ENCODE measurements at regions not wholly inside any gene's neighbourhood (a gene's known extent, or its start where the extent isn't known, plus 50 kb on each side); places are given as distances from the start of the nearest gene placed in this dataset.

- no peak for DNase-seq (ENCODE audit: low spot score)
These were observed 229.6 kb upstream of the CDH2 start for GRCh38 chr18:28406533-28406932.

- DNase-seq (ENCODE audit: low spot score) = no peak
These were observed 227.8 kb upstream of the CDH2 start for GRCh38 chr18:28404694-28405093.

- no peak for DNase-seq (ENCODE audit: low spot score)
These were observed 222.9 kb upstream of the CDH2 start for GRCh38 chr18:28399781-28400362.

GRCh38 chr18:28398471-28398870 is 221.5 kb upstream of the CDH2 start:
- no peak for DNase-seq (ENCODE audit: low spot score)

GRCh38 chr18:28390022-28390421 is 213.1 kb upstream of the CDH2 start:
- DNase-seq (ENCODE audit: low spot score) = no peak

GRCh38 chr18:28382215-28382879 is 205.4 kb upstream of the CDH2 start:
- DNase-seq (ENCODE audit: low spot score) = no peak

GRCh38 chr18:28372186-28372585 is 195.3 kb upstream of the CDH2 start:
- no peak for DNase-seq (ENCODE audit: low spot score)

GRCh38 chr18:28366676-28367075 is 189.7 kb upstream of the CDH2 start:
- DNase-seq (ENCODE audit: low spot score) = no peak

- no peak for DNase-seq (ENCODE audit: low spot score)
These were observed 188.5 kb upstream of the CDH2 start for GRCh38 chr18:28365411-28365831.

GRCh38 chr18:28363124-28363523 is 186.2 kb upstream of the CDH2 start:
- DNase-seq (ENCODE audit: low spot score) = no peak

- no peak for DNase-seq (ENCODE audit: low spot score)
These were observed 182.2 kb upstream of the CDH2 start for GRCh38 chr18:28359176-28359575.

GRCh38 chr18:28357766-28358401 is 181.0 kb upstream of the CDH2 start:
- no peak for DNase-seq (ENCODE audit: low spot score)

- DNase-seq (ENCODE audit: low spot score) = no peak
These were observed 173.9 kb upstream of the CDH2 start for GRCh38 chr18:28350821-28351220.

GRCh38 chr18:28342231-28342630 is 165.3 kb upstream of the CDH2 start:
- no peak for DNase-seq (ENCODE audit: low spot score)

- no peak for DNase-seq (ENCODE audit: low spot score)
These were observed 161.4 kb upstream of the CDH2 start for GRCh38 chr18:28338316-28338715.

GRCh38 chr18:28334516-28334915 is 157.6 kb upstream of the CDH2 start:
- DNase-seq (ENCODE audit: low spot score) = no peak

GRCh38 chr18:28332071-28332470 is 155.1 kb upstream of the CDH2 start:
- no peak for DNase-seq (ENCODE audit: low spot score)

GRCh38 chr18:28331551-28331950 is 154.6 kb upstream of the CDH2 start:
- DNase-seq (ENCODE audit: low spot score) = no peak

GRCh38 chr18:28313602-28314001 is 136.7 kb upstream of the CDH2 start:
- no peak for DNase-seq (ENCODE audit: low spot score)

- no peak for DNase-seq (ENCODE audit: low spot score)
These were observed 111.9 kb upstream of the CDH2 start for GRCh38 chr18:28288784-28289183.

GRCh38 chr18:28287146-28287545 is 110.2 kb upstream of the CDH2 start:
- no peak for DNase-seq (ENCODE audit: low spot score)

- no peak for DNase-seq (ENCODE audit: low spot score)
These were observed 107.2 kb upstream of the CDH2 start for GRCh38 chr18:28284132-28284531.

- no peak for DNase-seq (ENCODE audit: low spot score)
These were observed 104.5 kb upstream of the CDH2 start for GRCh38 chr18:28281400-28281799.

- DNase-seq (ENCODE audit: low spot score) = no peak
These were observed 92.8 kb upstream of the CDH2 start for GRCh38 chr18:28269750-28270149.
